K562 (cell line): ENCODE measurements at regions not wholly inside any gene's neighbourhood (a gene's known extent, or its start where the extent isn't known, plus 50 kb on each side); places are given as distances from the start of the nearest gene placed in this dataset.

ENCODE experiments used
- ATAC-seq: fragments of 200-7000 bp; cut with Tn5 transposase; 3 replicates; pipeline ENCODE4 v1.9.1; 2020; ENCODE audit warnings: moderate library complexity
- BruUV-seq: library from RNA; stranded (reverse); fragments of 400-500 nt; replicated peaks from 2 replicates; lab custom pipeline; 2021; lab: Mats Ljungman, UMichigan
- CTCF ChIA-PET: fragments of 300-600 bp; formaldehyde crosslinking; extraction: SDS; loops from one replicate; lab custom pipeline; 2021; ENCODE audit warnings: low intra/inter-chr PET ratio; lab: Yijun Ruan, JAX
- POLR2A ChIA-PET: fragments of 300-600, 350-650 bp; sonication (Branson Sonifier 250); formaldehyde crosslinking; extraction: SDS; loops from one replicate; lab custom pipeline; 2021; ENCODE audit warnings: antibody characterized with exemption, inconsistent platforms; lab: Yijun Ruan, JAX
- DNase-seq, 4 experiments: peaks; one replicate each; pipeline versions ENCODE4 v3.0.0 to v3.0.0-alpha.2; 2011 to 2018; ENCODE audit warnings: low spot score in 3 of 4, mixed read lengths in 3 of 4; ENCODE audit errors: extremely low read depth in 1 of 4
- FAIRE-seq: peaks from 2 replicates; lab custom pipeline; 2011; peaks lifted over from hg19 to GRCh38; lab: Jason Lieb, UNC
- H2AFZ ChIP-seq: 2 replicates; pipeline ENCODE4 v1.6.0; 2011; ENCODE audit warnings: low read depth, low read length, control low read depth, inconsistent platforms
- H3K27ac ChIP-seq: fragments of 200-600 bp; 3 replicates; pipeline ENCODE4 v1.8.0; 2011; ENCODE audit warnings: low read depth, mild to moderate bottlenecking, control low read depth, inconsistent platforms, low read length, moderate library complexity, mixed read lengths; ENCODE audit errors: extremely low read depth
- H3K27me3 ChIP-seq, 2 experiments: fragments of 300-600 bp in 1 of 2; 2 replicates in 1 of 2; 3 replicates in 1 of 2; pipeline versions ENCODE4 v1.6.0 to v1.8.0; 2011; ENCODE audit warnings: inconsistent platforms in 2 of 2, low read length in 2 of 2, mild to moderate bottlenecking in 1 of 2, mixed read lengths in 1 of 2, moderate library complexity in 1 of 2; ENCODE audit not compliant: control insufficient read depth in 2 of 2, insufficient read depth in 2 of 2
- H3K36me3 ChIP-seq: fragments of 300-600 bp; 3 replicates; pipeline ENCODE4 v1.8.0; 2011; ENCODE audit warnings: mild to moderate bottlenecking, low read length, inconsistent platforms; ENCODE audit not compliant: control insufficient read depth, insufficient read depth
- H3K4me1 ChIP-seq, 2 experiments: fragments of 200-600 bp in 1 of 2; replicated peaks in 1 of 2; 2 replicates in 1 of 2; 3 replicates in 1 of 2; pipeline versions ENCODE4 v1.5.1 to v1.8.0; 2011; ENCODE audit warnings: inconsistent platforms in 2 of 2, low read length in 2 of 2, mild to moderate bottlenecking in 1 of 2, mixed read lengths in 1 of 2, moderate library complexity in 1 of 2; ENCODE audit not compliant: control insufficient read depth in 2 of 2, insufficient read depth in 2 of 2
- H3K4me2 ChIP-seq: 2 replicates; pipeline ENCODE4 v1.6.1; 2011; ENCODE audit warnings: low read length, control low read depth, inconsistent platforms, mixed read lengths; ENCODE audit not compliant: insufficient read depth
- H3K4me3 ChIP-seq: fragments of 200-600 bp; sonication (generic), shearing (Covaris generic); 2 replicates; pipeline ENCODE4 v1.5.1; 2016; ENCODE audit warnings: control low read depth, inconsistent platforms
- H3K79me2 ChIP-seq: fragments of 200-600 bp; 3 replicates; pipeline ENCODE4 v1.8.0; 2011; ENCODE audit warnings: low read length, inconsistent platforms; ENCODE audit not compliant: control insufficient read depth, insufficient read depth
- H3K9ac ChIP-seq, 2 experiments: 2 replicates each; pipeline versions ENCODE4 v1.6.0 to v1.6.1; 2011; ENCODE audit warnings: low read depth in 2 of 2, low read length in 2 of 2, control low read depth in 1 of 2, inconsistent platforms in 1 of 2, mild to moderate bottlenecking in 1 of 2, mixed read lengths in 1 of 2; ENCODE audit not compliant: insufficient read depth in 1 of 2
- H3K9me1 ChIP-seq: one replicate; pipeline ENCODE4 v1.6.0; 2011; ENCODE audit warnings: inconsistent platforms, mild to moderate bottlenecking, low read length, moderate library complexity; ENCODE audit not compliant: control insufficient read depth, insufficient read depth
- H3K9me3 ChIP-seq: replicated peaks from 2 replicates; pipeline ENCODE4 v1.5.1; 2011; ENCODE audit warnings: low read depth, low read length, inconsistent platforms; ENCODE audit not compliant: control insufficient read depth, insufficient read depth
- H4K20me1 ChIP-seq: replicated peaks from 2 replicates; pipeline ENCODE4 v1.6.1; 2011; ENCODE audit warnings: low read length, inconsistent platforms, mixed read lengths; ENCODE audit not compliant: control insufficient read depth, insufficient read depth
- E2F5 ChIP-seq: sonication (generic); formaldehyde crosslinking; IDR thresholded peaks from 2 replicates; pipeline ENCODE4 v1.8.0; 2022; ENCODE audit warnings: mild to moderate bottlenecking, missing genetic modification reagents
- SIN3B ChIP-seq: fragments of 450-650 bp; IDR thresholded peaks from 2 replicates; pipeline ENCODE4 v1.6.1; 2017; ENCODE audit warnings: low read depth, mild to moderate bottlenecking, moderate library complexity
- ZNF764 ChIP-seq: fragments of 250-450 bp; sonication (Bioruptor Pico); IDR thresholded peaks from 2 replicates; pipeline ENCODE4 v1.4.0; 2020; ENCODE audit warnings: low read depth, mild to moderate bottlenecking, moderate library complexity
- WGBS: fragments of 100-300 bp; shearing (Covaris generic); methylation state at CpG from one replicate; pipeline ENCODE4 v1.1.6; 2016; ENCODE audit warnings: low coverage, mixed read lengths; ENCODE audit not compliant: insufficient coverage; ENCODE audit errors: missing lambda C conversion rate; 5-methylcytosine and 5-hydroxymethylcytosine counted together
- in situ Hi-C: fragments of 300-500 bp; cut with MboI; formaldehyde crosslinking; loops from 4 replicates; pipeline ENCODE4 v1.15.0; 2018; ENCODE audit warnings: inconsistent platforms, mixed read lengths
- intact Hi-C: fragments of 100-400 bp; cut with micrococcal nuclease; formaldehyde crosslinking; loops from 2 replicates; pipeline ENCODE4 v1.14.2; 2022
- TF ChIP-seq, protein P1 (sequence below): fragments of 450-650 bp; formaldehyde crosslinking; IDR thresholded peaks from 2 replicates; pipeline ENCODE4 v1.4.0; 2022; ENCODE audit warnings: missing genetic modification characterization
- TF ChIP-seq, protein P2 (sequence below): fragments of 450-650 bp; formaldehyde crosslinking; IDR thresholded peaks from 2 replicates; pipeline ENCODE4 v1.4.0; 2022; ENCODE audit warnings: missing genetic modification characterization
- TF ChIP-seq, protein P3 (sequence below): fragments of 450-650 bp; IDR thresholded peaks from 2 replicates; pipeline ENCODE4 v1.6.1; 2016; ENCODE audit warnings: borderline replicate concordance

DNA sequence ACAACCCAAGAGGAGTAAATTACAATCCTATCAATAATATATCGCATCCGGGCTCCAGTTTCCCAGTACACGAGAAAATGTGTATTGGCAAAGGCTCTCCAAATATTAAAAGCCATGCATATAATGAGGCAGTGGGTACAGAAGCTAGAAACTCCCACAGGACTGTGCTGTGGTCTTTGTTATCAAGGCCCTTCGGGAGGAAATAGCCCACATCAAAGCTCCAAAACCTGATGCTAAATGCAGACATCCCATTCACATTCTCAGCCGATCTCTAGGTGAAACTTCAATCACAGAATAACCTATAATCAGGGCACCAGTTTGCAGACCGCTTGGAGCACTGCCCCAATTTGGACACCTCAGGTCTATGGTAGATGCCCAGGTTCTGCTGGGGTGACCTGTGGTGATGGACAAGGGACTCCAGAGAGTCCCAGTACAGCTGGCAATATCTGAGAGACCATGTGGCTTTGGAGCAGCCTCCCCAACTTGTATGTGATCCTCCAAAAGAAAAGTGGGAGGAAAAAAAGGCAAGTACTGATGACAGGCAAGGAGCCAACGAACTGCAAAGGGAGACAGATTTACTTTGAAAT is 148.8 kb upstream of the CAMK1G start:
- in situ Hi-C loops, result no loop called here

More for the DNA sequence above, 148.8 kb upstream of the CAMK1G start:
- intact Hi-C loops, result no loop called here
- ChIA-PET POLR2A (interaction anchor here (0.7 to 0.8 kb wide), 2 partner anchors 71 to 1295 kb away, joined by 3 read pairs; no protein-coding TSS in a partner anchor), CTCF (interaction anchor here (0.6 kb wide), 1 partner anchor 783 kb away, joined by 4 read pairs; no protein-coding TSS in a partner anchor)
- WGBS, result 2% methylated on average over 7 of the region's 7 CpGs
- FAIRE-seq, result no peak
- no peak for TF ChIP-seq ZNF764 (CRISPR knock-in tag)
- TF ChIP-seq, protein P1, sequence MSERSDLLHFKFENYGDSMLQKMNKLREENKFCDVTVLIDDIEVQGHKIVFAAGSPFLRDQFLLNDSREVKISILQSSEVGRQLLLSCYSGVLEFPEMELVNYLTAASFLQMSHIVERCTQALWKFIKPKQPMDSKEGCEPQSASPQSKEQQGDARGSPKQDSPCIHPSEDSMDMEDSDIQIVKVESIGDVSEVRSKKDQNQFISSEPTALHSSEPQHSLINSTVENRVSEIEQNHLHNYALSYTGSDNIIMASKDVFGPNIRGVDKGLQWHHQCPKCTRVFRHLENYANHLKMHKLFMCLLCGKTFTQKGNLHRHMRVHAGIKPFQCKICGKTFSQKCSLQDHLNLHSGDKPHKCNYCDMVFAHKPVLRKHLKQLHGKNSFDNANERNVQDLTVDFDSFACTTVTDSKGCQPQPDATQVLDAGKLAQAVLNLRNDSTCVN (CRISPR knock-in tag), result no peak
- TF ChIP-seq, protein P2, sequence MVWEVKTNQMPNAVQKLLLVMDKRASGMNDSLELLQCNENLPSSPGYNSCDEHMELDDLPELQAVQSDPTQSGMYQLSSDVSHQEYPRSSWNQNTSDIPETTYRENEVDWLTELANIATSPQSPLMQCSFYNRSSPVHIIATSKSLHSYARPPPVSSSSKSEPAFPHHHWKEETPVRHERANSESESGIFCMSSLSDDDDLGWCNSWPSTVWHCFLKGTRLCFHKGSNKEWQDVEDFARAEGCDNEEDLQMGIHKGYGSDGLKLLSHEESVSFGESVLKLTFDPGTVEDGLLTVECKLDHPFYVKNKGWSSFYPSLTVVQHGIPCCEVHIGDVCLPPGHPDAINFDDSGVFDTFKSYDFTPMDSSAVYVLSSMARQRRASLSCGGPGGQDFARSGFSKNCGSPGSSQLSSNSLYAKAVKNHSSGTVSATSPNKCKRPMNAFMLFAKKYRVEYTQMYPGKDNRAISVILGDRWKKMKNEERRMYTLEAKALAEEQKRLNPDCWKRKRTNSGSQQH (CRISPR knock-in tag), result no peak
- TF ChIP-seq E2F5 (CRISPR knock-in tag), result no peak
- TF ChIP-seq SIN3B, result no peak
- TF ChIP-seq, protein P3, sequence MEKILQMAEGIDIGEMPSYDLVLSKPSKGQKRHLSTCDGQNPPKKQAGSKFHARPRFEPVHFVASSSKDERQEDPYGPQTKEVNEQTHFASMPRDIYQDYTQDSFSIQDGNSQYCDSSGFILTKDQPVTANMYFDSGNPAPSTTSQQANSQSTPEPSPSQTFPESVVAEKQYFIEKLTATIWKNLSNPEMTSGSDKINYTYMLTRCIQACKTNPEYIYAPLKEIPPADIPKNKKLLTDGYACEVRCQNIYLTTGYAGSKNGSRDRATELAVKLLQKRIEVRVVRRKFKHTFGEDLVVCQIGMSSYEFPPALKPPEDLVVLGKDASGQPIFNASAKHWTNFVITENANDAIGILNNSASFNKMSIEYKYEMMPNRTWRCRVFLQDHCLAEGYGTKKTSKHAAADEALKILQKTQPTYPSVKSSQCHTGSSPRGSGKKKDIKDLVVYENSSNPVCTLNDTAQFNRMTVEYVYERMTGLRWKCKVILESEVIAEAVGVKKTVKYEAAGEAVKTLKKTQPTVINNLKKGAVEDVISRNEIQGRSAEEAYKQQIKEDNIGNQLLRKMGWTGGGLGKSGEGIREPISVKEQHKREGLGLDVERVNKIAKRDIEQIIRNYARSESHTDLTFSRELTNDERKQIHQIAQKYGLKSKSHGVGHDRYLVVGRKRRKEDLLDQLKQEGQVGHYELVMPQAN, result no peak
- Histone ChIP-seq H3K4me3 (no peak overlapping the region), H3K79me2 (no peaks in the 10 kb centered on the region), H3K27ac (no peak overlapping the region), H4K20me1 (no peaks in the 10 kb centered on the region), H3K9me3 (no peaks in the 10 kb centered on the region), H3K27me3 (no peaks in the 10 kb centered on the region; a peak in 1 of 5 replicates), H2AFZ (no peak overlapping the region), H3K9ac (no peak overlapping the region), H3K4me1 (no peaks in the 10 kb centered on the region), H3K9me1 (no peaks in the 10 kb centered on the region), H3K4me2 (no peak overlapping the region), H3K36me3 (no peaks in the 10 kb centered on the region)
- no peak for ATAC-seq
- no TSS peak for BruUV-seq
- DNase-seq, result no peak
